Ovary (tissue), 3 donors: ENCODE measurements at regions not wholly inside any gene's neighbourhood (a gene's known extent, or its start where the extent isn't known, plus 50 kb on each side); places are given as distances from the start of the nearest gene placed in this dataset.

Experiments used
- CTCF ChIP-seq, 3 donors: fragments of 450-650 bp in 2 of 3; fragments of 200-600 bp in 1 of 3; IDR thresholded peaks; one replicate each; pipeline versions ENCODE4 v1.5.1 to v1.8.0; 2016 to 2022; ENCODE audit warnings: antibody characterized with exemption in 3 of 3, mild to moderate bottlenecking in 1 of 3
- POLR2A ChIP-seq: fragments of 450-650 bp; IDR thresholded peaks from one replicate; pipeline ENCODE4 v1.6.1; 2017; ENCODE audit warnings: antibody characterized with exemption, mild to moderate bottlenecking, moderate library complexity
- donor health status: DM: no; HTN: no; CAD: no.

- no peak for TF ChIP-seq POLR2A
- TF ChIP-seq CTCF (IDR thresholded peaks at IDR 0.05), result no peak
These were observed 1134.9 kb upstream of the FAM98A start for GRCh38 chr2:34734042-34734441.
